ENCODE measurements at regions not wholly inside any gene's neighbourhood (a gene's known extent, or its start where the extent isn't known, plus 50 kb on each side); places are given as distances from the start of the nearest gene placed in this dataset.

DNA sequence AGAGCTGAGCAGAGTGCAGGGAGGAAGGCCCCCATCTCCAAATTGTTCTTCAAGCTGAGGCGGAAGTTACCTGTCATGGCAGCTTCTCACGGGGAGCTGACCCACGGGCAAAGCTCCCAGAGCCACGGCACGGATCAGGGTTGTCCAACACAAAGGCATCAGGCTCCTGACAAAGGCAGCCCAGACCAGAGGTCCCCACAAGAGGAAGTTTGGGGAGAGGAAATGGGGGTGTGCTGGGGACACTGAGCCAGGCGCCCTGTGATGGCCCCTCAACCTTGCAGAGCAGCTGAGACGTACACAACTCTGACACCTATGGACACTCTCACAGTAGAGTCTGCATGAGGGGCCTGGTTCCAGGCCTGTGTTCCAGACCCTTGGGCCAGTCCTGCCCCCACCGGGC lies 95.6 kb downstream of the CTTN start:
- no peaks in the 10 kb centered on the region for H3K9me3 ChIP-seq (ENCODE audit: low read depth)
- H3K36me3 ChIP-seq (ENCODE audit: low read depth): no peaks in the 10 kb centered on the region
- TF ChIP-seq EZH2 (IDR thresholded peaks at IDR 0.05; ENCODE audit: insufficient read depth, poor library complexity, severe bottlenecking) (no peak), EZH2phosphoT487 (IDR thresholded peaks at IDR 0.05; ENCODE audit: insufficient read depth, low read depth) (no peak)
- H3K4me3 ChIP-seq: no peak overlapping the region
- no peak overlapping the region for H2AFZ ChIP-seq
- no peak for DNase-seq
- H3K27me3 ChIP-seq (replicated peaks; ENCODE audit: insufficient read depth): no peaks in the 10 kb centered on the region; the same call in 1 of the 2 replicates
- H3F3A ChIP-seq (ENCODE audit: insufficient read depth): no peaks in the 10 kb centered on the region
- no peak overlapping the region for H3K9ac ChIP-seq
- no peaks in the 10 kb centered on the region for H3K79me2 ChIP-seq (ENCODE audit: insufficient read depth)
- in situ Hi-C loops (cut with MboI): no loop called here
- 63 to 81% methylated on average over 8 of the region's 8 CpGs for WGBS, 2 experiments (ENCODE audit: low coverage in 1 of 2, low lambda C conversion rate in 2 of 2, missing lambda C conversion rate in 2 of 2)
- no peak overlapping the region for H3K4me2 ChIP-seq (ENCODE audit: unreplicated experiment)
- no peaks in the 10 kb centered on the region for H3K9me2 ChIP-seq (ENCODE audit: insufficient read depth)
- H3K27ac ChIP-seq: no peak overlapping the region
- H3K4me1 ChIP-seq (ENCODE audit: insufficient read depth): no peaks in the 10 kb centered on the region
- no peaks in the 10 kb centered on the region for H4K20me1 ChIP-seq (ENCODE audit: insufficient read depth)

DNA sequence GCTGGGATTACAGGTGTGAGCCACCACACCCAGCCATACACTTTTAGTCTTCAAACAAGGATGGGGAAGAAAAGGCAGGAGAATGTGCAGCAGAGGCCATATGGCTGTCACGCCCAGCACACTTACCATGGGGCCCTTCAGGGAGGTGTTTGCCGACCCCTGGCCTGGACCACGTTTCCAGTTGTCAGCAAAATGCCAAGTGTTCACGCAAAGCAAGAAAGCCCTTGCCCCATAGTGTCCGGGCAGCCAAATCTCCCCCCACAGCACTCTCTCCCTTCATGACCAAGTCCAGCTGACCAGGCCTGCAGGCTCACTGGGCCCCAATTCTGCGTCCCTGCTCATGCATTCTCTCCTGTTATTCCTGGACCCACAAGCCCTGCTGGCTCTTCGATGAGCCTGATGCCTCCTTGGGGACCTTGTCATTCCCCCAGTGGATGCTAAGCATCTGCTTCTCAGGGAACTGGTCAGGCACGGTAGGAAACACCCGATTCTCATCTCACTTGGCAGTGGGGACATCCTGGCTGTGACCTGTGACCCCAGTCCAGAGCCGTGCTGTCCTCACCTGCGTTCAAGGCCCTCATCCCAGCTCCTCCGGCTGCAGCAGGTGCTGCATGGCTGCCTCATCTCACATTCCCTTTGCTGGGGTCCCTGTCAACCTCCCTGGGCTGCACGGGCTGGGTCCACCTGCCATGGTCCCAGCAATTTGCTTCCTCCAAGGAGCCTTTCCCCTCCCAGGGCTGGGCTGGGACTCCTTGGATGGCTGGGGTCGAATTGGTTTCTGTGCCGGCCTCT lies 96.4 kb downstream of the CTTN start:
- 56 to 65% methylated on average over 14 to 15 of the region's 15 CpGs for WGBS, 2 experiments (ENCODE audit: low coverage in 1 of 2, low lambda C conversion rate in 2 of 2, missing lambda C conversion rate in 2 of 2)
- H3K27ac ChIP-seq: no peak overlapping the region
- H3K36me3 ChIP-seq (ENCODE audit: low read depth): no peaks in the 10 kb centered on the region
- no peak overlapping the region for H3K4me2 ChIP-seq (ENCODE audit: unreplicated experiment)
- H3K4me3 ChIP-seq: no peak overlapping the region
- no peaks in the 10 kb centered on the region for H3K79me2 ChIP-seq (ENCODE audit: insufficient read depth)
- in situ Hi-C loops (cut with MboI): no loop called here
- H3K9ac ChIP-seq: no peak overlapping the region
- H3K27me3 ChIP-seq (replicated peaks; ENCODE audit: insufficient read depth): no peaks in the 10 kb centered on the region; the same call in 1 of the 2 replicates
- DNase-seq: no peak
- no peaks in the 10 kb centered on the region for H3F3A ChIP-seq (ENCODE audit: insufficient read depth)
- TF ChIP-seq EZH2 (IDR thresholded peaks at IDR 0.05; ENCODE audit: insufficient read depth, poor library complexity, severe bottlenecking): no peak
- no peak for TF ChIP-seq EZH2phosphoT487 (IDR thresholded peaks at IDR 0.05; ENCODE audit: insufficient read depth, low read depth)
- no peaks in the 10 kb centered on the region for H3K4me1 ChIP-seq (ENCODE audit: insufficient read depth)
- H3K9me2 ChIP-seq (ENCODE audit: insufficient read depth): no peaks in the 10 kb centered on the region
- H2AFZ ChIP-seq: no peak overlapping the region
- H4K20me1 ChIP-seq (ENCODE audit: insufficient read depth): no peaks in the 10 kb centered on the region
- no peaks in the 10 kb centered on the region for H3K9me3 ChIP-seq (ENCODE audit: low read depth)

DNA sequence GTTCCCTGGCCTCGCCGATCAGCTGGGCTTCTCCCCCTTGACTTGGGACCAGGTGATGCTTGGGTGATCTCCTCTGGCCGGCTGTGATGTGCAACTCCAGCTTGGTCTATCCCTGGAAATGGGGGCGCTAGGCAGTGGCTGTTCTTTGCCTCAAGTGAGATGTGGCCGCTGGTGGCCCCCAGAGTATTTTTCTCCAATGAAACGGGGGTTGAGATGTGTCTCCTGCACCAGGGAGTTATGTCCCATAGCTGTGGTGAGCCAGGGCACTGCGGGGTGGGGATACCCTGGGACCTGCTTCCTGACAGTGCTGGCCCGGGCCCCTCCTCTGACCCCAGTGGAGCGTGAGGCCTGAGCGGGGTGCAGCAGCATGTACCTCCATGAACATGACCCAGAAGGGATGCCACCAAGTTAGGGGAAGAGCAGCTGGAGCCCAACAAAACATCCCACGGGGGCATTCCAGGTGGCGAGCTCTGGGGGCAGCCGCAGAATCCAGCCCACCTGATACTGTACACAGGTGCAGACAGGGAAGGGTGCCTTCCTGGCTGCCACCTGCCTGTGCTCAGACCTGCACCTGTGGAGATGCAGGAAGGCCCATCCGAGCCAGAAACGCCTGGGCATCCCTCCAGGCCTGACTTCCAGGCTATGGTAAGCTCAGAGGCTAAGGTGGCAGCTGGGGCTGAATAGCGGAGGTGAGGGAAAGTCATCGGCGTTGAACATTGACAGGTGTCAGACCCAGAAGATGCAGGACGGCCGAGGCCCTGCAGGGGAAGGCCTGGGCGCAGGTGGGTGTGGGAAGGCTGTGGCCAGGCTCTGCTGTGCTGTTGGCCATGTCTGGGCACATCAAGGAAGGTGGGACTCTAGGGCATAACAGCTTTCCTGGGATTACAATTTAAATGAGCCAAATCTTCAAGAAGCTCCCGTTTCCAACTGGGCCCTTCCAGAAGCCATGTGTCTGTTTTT lies 97.3 kb downstream of the CTTN start:
- Histone ChIP-seq H3K9ac (no peak overlapping the region), H3K9me3 (ENCODE audit: low read depth) (no peaks in the 10 kb centered on the region), H3K4me3 (no peak overlapping the region), H3K27ac (no peak overlapping the region), H3K36me3 (ENCODE audit: low read depth) (no peaks in the 10 kb centered on the region), H3K9me2 (ENCODE audit: insufficient read depth) (no peaks in the 10 kb centered on the region), H2AFZ (no peak overlapping the region), H3K4me1 (ENCODE audit: insufficient read depth) (no peaks in the 10 kb centered on the region), H3K27me3 (replicated peaks; ENCODE audit: insufficient read depth) (no peaks in the 10 kb centered on the region; the same call in 1 of the 2 replicates), H3F3A (ENCODE audit: insufficient read depth) (no peaks in the 10 kb centered on the region), H3K4me2 (ENCODE audit: unreplicated experiment) (no peak overlapping the region), H4K20me1 (ENCODE audit: insufficient read depth) (no peaks in the 10 kb centered on the region), H3K79me2 (ENCODE audit: insufficient read depth) (no peaks in the 10 kb centered on the region)
- 52 to 54% methylated on average over 21 to 22 of the region's 22 CpGs for WGBS, 2 experiments (ENCODE audit: low coverage in 1 of 2, low lambda C conversion rate in 2 of 2, missing lambda C conversion rate in 2 of 2)
- TF ChIP-seq EZH2phosphoT487 (IDR thresholded peaks at IDR 0.05; ENCODE audit: insufficient read depth, low read depth) (no peak), EZH2 (IDR thresholded peaks at IDR 0.05; ENCODE audit: insufficient read depth, poor library complexity, severe bottlenecking) (no peak)
- in situ Hi-C loops (cut with MboI): no loop called here
- no peak for DNase-seq

All from GM23248 (cell line).